ENCODE measurements at regions not wholly inside any gene's neighbourhood (a gene's known extent, or its start where the extent isn't known, plus 50 kb on each side); places are given as distances from the start of the nearest gene placed in this dataset.
"Not testable (repeated sequence)": the region's sequence is repeated elsewhere in the genome, so short reads cannot be mapped to it uniquely, and the experiment has no call there.

GRCh38 chr14:106518054-106518943 is 991.9 kb downstream of the TMEM121 start:
- no peak for TF ChIP-seq CTCF (IDR thresholded peaks at IDR 0.05; ENCODE audit: insufficient read depth, low read length, poor library complexity, severe bottlenecking)
- Histone ChIP-seq H3K36me3 (ENCODE audit: control insufficient read depth, insufficient read depth, low read length) (no peaks in the 10 kb centered on the region), H3K4me3 (ENCODE audit: low read depth, low read length) (no peak overlapping the region), H3K27me3 (ENCODE audit: control insufficient read depth, insufficient read depth, low read length) (no peaks in the 10 kb centered on the region)
- no peak for DNase-seq (ENCODE audit: low read depth)

- not testable (repeated sequence) for H3K36me3 ChIP-seq (ENCODE audit: control insufficient read depth, insufficient read depth, low read length); H3K4me3 ChIP-seq (ENCODE audit: low read depth, low read length); H3K27me3 ChIP-seq (ENCODE audit: control insufficient read depth, insufficient read depth, low read length); DNase-seq (ENCODE audit: low read depth)
These were observed 995.7 kb downstream of the TMEM121 start for GRCh38 chr14:106522118-106522517.

- no peak for DNase-seq (ENCODE audit: low read depth)
- no peak for TF ChIP-seq CTCF (IDR thresholded peaks at IDR 0.05; ENCODE audit: insufficient read depth, low read length, poor library complexity, severe bottlenecking)
These were observed 996.6 kb downstream of the TMEM121 start for GRCh38 chr14:106522990-106523389.

GRCh38 chr14:106528717-106529116 is 1002.3 kb downstream of the TMEM121 start:
- Histone ChIP-seq H3K36me3 (ENCODE audit: control insufficient read depth, insufficient read depth, low read length) (no peaks in the 10 kb centered on the region), H3K27me3 (ENCODE audit: control insufficient read depth, insufficient read depth, low read length) (no peaks in the 10 kb centered on the region), H3K4me3 (ENCODE audit: low read depth, low read length) (no peak overlapping the region)
- no peak for DNase-seq (ENCODE audit: low read depth)
- TF ChIP-seq CTCF (IDR thresholded peaks at IDR 0.05; ENCODE audit: insufficient read depth, low read length, poor library complexity, severe bottlenecking): no peak

More at GRCh38 chr14:106522990-106523389, 996.6 kb downstream of the TMEM121 start:
- Histone ChIP-seq H3K4me3 (ENCODE audit: low read depth, low read length) (no peak overlapping the region), H3K27me3 (ENCODE audit: control insufficient read depth, insufficient read depth, low read length) (no peaks in the 10 kb centered on the region), H3K36me3 (ENCODE audit: control insufficient read depth, insufficient read depth, low read length) (no peaks in the 10 kb centered on the region)

- no peak for DNase-seq (ENCODE audit: low read depth)
- Histone ChIP-seq H3K4me3 (ENCODE audit: low read depth, low read length) (no peak overlapping the region), H3K27me3 (ENCODE audit: control insufficient read depth, insufficient read depth, low read length) (no peaks in the 10 kb centered on the region), H3K36me3 (ENCODE audit: control insufficient read depth, insufficient read depth, low read length) (no peaks in the 10 kb centered on the region)
- TF ChIP-seq CTCF (IDR thresholded peaks at IDR 0.05; ENCODE audit: insufficient read depth, low read length, poor library complexity, severe bottlenecking): no peak
These were observed 1003.6 kb downstream of the TMEM121 start for GRCh38 chr14:106530031-106530422.

- no peak for DNase-seq (ENCODE audit: low read depth)
- no peak overlapping the region for H3K4me3 ChIP-seq (ENCODE audit: low read depth, low read length)
- H3K36me3 ChIP-seq (ENCODE audit: control insufficient read depth, insufficient read depth, low read length): no peaks in the 10 kb centered on the region
- no peaks in the 10 kb centered on the region for H3K27me3 ChIP-seq (ENCODE audit: control insufficient read depth, insufficient read depth, low read length)
- no peak for TF ChIP-seq CTCF (IDR thresholded peaks at IDR 0.05; ENCODE audit: insufficient read depth, low read length, poor library complexity, severe bottlenecking)
These were observed 1004.2 kb downstream of the TMEM121 start for GRCh38 chr14:106530423-106531107.

GRCh38 chr14:106537597-106537996 is 1011.2 kb downstream of the TMEM121 start:
- DNase-seq (ENCODE audit: low read depth); H3K36me3 ChIP-seq (ENCODE audit: control insufficient read depth, insufficient read depth, low read length); H3K27me3 ChIP-seq (ENCODE audit: control insufficient read depth, insufficient read depth, low read length); H3K4me3 ChIP-seq (ENCODE audit: low read depth, low read length): not testable (repeated sequence)
